Common myeloid progenitor, CD34-positive (primary cell): ENCODE measurements at regions not wholly inside any gene's neighbourhood (a gene's known extent, or its start where the extent isn't known, plus 50 kb on each side); places are given as distances from the start of the nearest gene placed in this dataset.

Experiments
- CTCF ChIA-PET: fragments of 350-600 bp; sonication (Branson Sonifier 250); formaldehyde crosslinking; loops from one replicate; lab custom pipeline; 2021; ENCODE audit warnings: antibody characterized with exemption; lab: Charles Lee
- POLR2A ChIA-PET: fragments of 350-600 bp; sonication (Branson Sonifier 250); formaldehyde crosslinking; loops from one replicate; lab custom pipeline; 2021; ENCODE audit warnings: antibody characterized with exemption; lab: Charles Lee
- DNase-seq, 3 donors: peaks; one replicate each; pipeline versions ENCODE4 v3.0.0 to v3.0.0-alpha.2; 2013
- H3K27ac ChIP-seq, 2 experiments: 1 replicate in 1 of 2; 2 replicates in 1 of 2; pipeline ENCODE4 v1.7.0; 2013; ENCODE audit warnings: inconsistent platforms in 2 of 2, low read length in 2 of 2, mild to moderate bottlenecking in 2 of 2, low read depth in 1 of 2, moderate library complexity in 1 of 2; ENCODE audit not compliant: severe bottlenecking in 2 of 2, insufficient read depth in 1 of 2, poor library complexity in 1 of 2
- H3K27me3 ChIP-seq, 5 experiments: replicated peaks in 2 of 5; 1 replicate in 3 of 5; 2 replicates in 2 of 5; pipeline versions ENCODE4 v1.6.1 to v1.7.0; 2013; ENCODE audit warnings: low read length in 4 of 5, mild to moderate bottlenecking in 2 of 5, moderate library complexity in 2 of 5, inconsistent platforms in 1 of 5; ENCODE audit not compliant: insufficient read depth in 5 of 5, control insufficient read depth in 4 of 5
- H3K36me3 ChIP-seq, 4 experiments: 1 replicate in 2 of 4; 2 replicates in 2 of 4; pipeline versions ENCODE4 v1.6.1 to v1.7.0; 2013; ENCODE audit warnings: low read length in 3 of 4, control low read depth in 1 of 4, mild to moderate bottlenecking in 1 of 4; ENCODE audit not compliant: control insufficient read depth in 4 of 4, insufficient read depth in 4 of 4
- H3K4me1 ChIP-seq, 4 experiments: 1 replicate in 3 of 4; 2 replicates in 1 of 4; pipeline versions ENCODE4 v1.6.1 to v1.7.1; 2013; ENCODE audit warnings: low read length in 3 of 4, mild to moderate bottlenecking in 3 of 4, control low read depth in 1 of 4, inconsistent platforms in 1 of 4, moderate library complexity in 1 of 4; ENCODE audit not compliant: control insufficient read depth in 4 of 4, insufficient read depth in 4 of 4; ENCODE audit errors: control extremely low read depth in 1 of 4
- H3K4me3 ChIP-seq, 7 experiments: 1 replicate in 4 of 7; 2 replicates in 3 of 7; pipeline versions ENCODE4 v1.5.1 to v1.7.0; 2013; ENCODE audit warnings: mild to moderate bottlenecking in 7 of 7, low read length in 6 of 7, moderate library complexity in 6 of 7, inconsistent platforms in 2 of 7, low read depth in 2 of 7, control low read depth in 1 of 7; ENCODE audit not compliant: insufficient read depth in 4 of 7, control insufficient read depth in 1 of 7; ENCODE audit errors: extremely low read depth in 1 of 7
- H3K9me3 ChIP-seq, 5 experiments: 1 replicate in 4 of 5; 2 replicates in 1 of 5; pipeline versions ENCODE4 v1.6.1 to v1.7.1; 2013; ENCODE audit warnings: low read length in 4 of 5, mild to moderate bottlenecking in 2 of 5, inconsistent platforms in 1 of 5, low read depth in 1 of 5, moderate library complexity in 1 of 5; ENCODE audit not compliant: control insufficient read depth in 4 of 5, insufficient read depth in 2 of 5; ENCODE audit errors: control extremely low read depth in 1 of 5
- WGBS: methylation state at CpG from one replicate; pipeline ENCODE4 v1.1.5; 2013; ENCODE audit not compliant: insufficient coverage; 5-methylcytosine and 5-hydroxymethylcytosine counted together

DNA sequence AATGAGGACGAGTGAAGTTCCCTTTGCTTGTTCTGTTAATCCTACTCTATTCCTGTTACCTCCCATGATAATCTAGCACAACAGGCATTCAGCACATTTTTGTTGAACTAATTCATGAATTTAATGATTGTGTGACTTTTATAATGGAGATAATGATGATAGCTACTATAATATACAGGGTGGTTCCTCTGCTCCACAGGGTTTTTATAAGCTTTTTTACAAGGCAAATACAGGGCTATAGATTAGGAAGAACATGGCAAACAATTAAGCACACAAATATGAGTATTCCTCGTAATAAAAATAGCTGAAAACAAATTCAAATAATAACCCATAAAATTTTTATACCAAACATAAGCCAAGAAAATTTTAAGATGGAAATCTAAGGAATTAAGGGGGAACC lies 145.6 kb upstream of the TMTC1 start:
- H3K27me3 ChIP-seq: no peaks in the 10 kb centered on the region
- no peaks in the 10 kb centered on the region for H3K36me3 ChIP-seq
- no peaks in the 10 kb centered on the region for H3K4me1 ChIP-seq
- POLR2A ChIA-PET: no interaction called here
- CTCF ChIA-PET: no interaction called here
- H3K4me3 ChIP-seq: no peak overlapping the region
- no peak overlapping the region for H3K27ac ChIP-seq
- WGBS: no CpG with 5 or more reads among the region's 2 CpGs
- H3K9me3 ChIP-seq: no peaks in the 10 kb centered on the region
- DNase-seq: no peak

DNA sequence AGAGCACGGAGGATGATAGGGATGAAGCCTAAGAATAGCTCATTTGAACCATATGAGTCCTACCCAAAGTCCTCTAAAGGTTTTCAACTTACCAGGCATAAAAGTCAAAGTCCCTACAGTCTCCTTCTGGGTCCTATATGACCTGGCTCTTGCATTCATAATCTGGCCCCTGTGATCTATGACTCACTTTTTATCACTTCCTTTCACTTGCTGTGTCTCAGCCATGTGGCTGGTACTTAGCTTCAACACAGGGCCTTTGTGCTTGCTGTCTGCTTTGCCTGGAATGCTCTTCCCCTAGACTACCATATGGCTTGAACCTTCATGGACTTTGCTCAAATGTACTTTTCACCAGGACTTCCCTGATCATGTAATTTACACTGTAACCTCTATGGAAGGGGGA lies 137.6 kb upstream of the TMTC1 start:
- no peaks in the 10 kb centered on the region for H3K4me1 ChIP-seq
- H3K36me3 ChIP-seq: no peaks in the 10 kb centered on the region
- DNase-seq: peak in 1 of 3 donors; percentile 0
- H3K4me3 ChIP-seq: no peak overlapping the region
- no peaks in the 10 kb centered on the region for H3K9me3 ChIP-seq
- WGBS: 50% methylated on average over 1 of the region's 1 CpG
- CTCF ChIA-PET: no interaction called here
- POLR2A ChIA-PET: no interaction called here
- no peak overlapping the region for H3K27ac ChIP-seq
- H3K27me3 ChIP-seq: no peaks in the 10 kb centered on the region

GRCh38 chr12:29908157-29908556 lies 124.4 kb upstream of the TMTC1 start:
- H3K27me3 ChIP-seq: no peaks in the 10 kb centered on the region
- H3K36me3 ChIP-seq: no peaks in the 10 kb centered on the region
- no peak for DNase-seq
- no CpG with 5 or more reads among the region's 1 CpG for WGBS
- no peaks in the 10 kb centered on the region for H3K4me1 ChIP-seq
- no peaks in the 10 kb centered on the region for H3K9me3 ChIP-seq
- ChIA-PET POLR2A (no interaction called here), CTCF (no interaction called here)
- H3K27ac ChIP-seq: no peak overlapping the region
- no peak overlapping the region for H3K4me3 ChIP-seq

GRCh38 chr12:29907461-29907860 lies 123.7 kb upstream of the TMTC1 start:
- ChIA-PET CTCF (no interaction called here), POLR2A (no interaction called here)
- H3K4me3 ChIP-seq: no peak overlapping the region
- no peaks in the 10 kb centered on the region for H3K27me3 ChIP-seq
- H3K4me1 ChIP-seq: no peaks in the 10 kb centered on the region
- H3K36me3 ChIP-seq: no peaks in the 10 kb centered on the region
- no peak overlapping the region for H3K27ac ChIP-seq
- 100% methylated on average over 1 of the region's 4 CpGs for WGBS
- H3K9me3 ChIP-seq: no peaks in the 10 kb centered on the region
- DNase-seq: no peak

GRCh38 chr12:29902043-29902442 lies 118.3 kb upstream of the TMTC1 start:
- 83% methylated on average over 1 of the region's 2 CpGs for WGBS
- Histone ChIP-seq H3K9me3 (no peaks in the 10 kb centered on the region), H3K4me1 (no peaks in the 10 kb centered on the region), H3K27me3 (no peaks in the 10 kb centered on the region), H3K36me3 (no peaks in the 10 kb centered on the region), H3K4me3 (no peak overlapping the region), H3K27ac (no peak overlapping the region)
- CTCF ChIA-PET: no interaction called here
- POLR2A ChIA-PET: no interaction called here
- no peak for DNase-seq

DNA sequence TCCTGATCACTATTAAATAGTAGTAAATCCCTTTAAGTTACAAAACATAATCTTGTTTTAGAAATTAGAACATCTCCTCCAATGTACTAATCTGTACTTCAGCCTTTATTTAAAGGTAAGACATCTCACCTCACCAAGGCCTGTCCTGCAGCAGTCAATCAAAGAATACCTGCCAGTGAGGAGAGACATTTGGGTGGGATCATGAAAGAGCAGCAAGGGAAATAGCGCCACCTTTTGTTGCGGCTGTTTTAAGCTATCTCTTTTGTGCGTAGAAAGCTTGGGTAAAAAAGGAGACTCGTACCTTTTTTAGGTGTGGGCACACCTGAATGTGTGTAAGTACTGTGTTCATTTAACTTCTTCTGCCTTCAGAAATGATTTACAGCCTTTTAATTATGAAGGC lies 117.8 kb upstream of the TMTC1 start:
- no peaks in the 10 kb centered on the region for H3K9me3 ChIP-seq
- H3K27me3 ChIP-seq: no peaks in the 10 kb centered on the region
- CTCF ChIA-PET: no interaction called here
- H3K4me3 ChIP-seq: no peak overlapping the region
- DNase-seq: no peak
- 72% methylated on average over 3 of the region's 4 CpGs for WGBS
- POLR2A ChIA-PET: no interaction called here
- H3K36me3 ChIP-seq: no peaks in the 10 kb centered on the region
- no peaks in the 10 kb centered on the region for H3K4me1 ChIP-seq
- no peak overlapping the region for H3K27ac ChIP-seq

GRCh38 chr12:29899212-29899931 lies 115.6 kb upstream of the TMTC1 start:
- no peaks in the 10 kb centered on the region for H3K4me1 ChIP-seq
- CTCF ChIA-PET: no interaction called here
- WGBS: no CpG with 5 or more reads among the region's 2 CpGs
- POLR2A ChIA-PET: no interaction called here
- no peaks in the 10 kb centered on the region for H3K36me3 ChIP-seq
- H3K9me3 ChIP-seq: no peaks in the 10 kb centered on the region
- H3K27ac ChIP-seq: no peak overlapping the region
- DNase-seq: no peak
- no peaks in the 10 kb centered on the region for H3K27me3 ChIP-seq
- no peak overlapping the region for H3K4me3 ChIP-seq
